ENCODE measurements at regions not wholly inside any gene's neighbourhood (a gene's known extent, or its start where the extent isn't known, plus 50 kb on each side); places are given as distances from the start of the nearest gene placed in this dataset.

GRCh38 chr5:93206203-93206602, 374.8 kb downstream of the NR2F1-AS1 start:
- 87 to 95% (median 95%) methylated on average over 3 of the region's 3 CpGs for WGBS, 3 donors
- no peak overlapping the region for H3K27ac ChIP-seq
- H3K4me3 ChIP-seq = no peak overlapping the region
- intact Hi-C loops (cut with DNase I) = no loop called here
- TF ChIP-seq EP300 (IDR thresholded peaks at IDR 0.05) = no peak
- no peak for TF ChIP-seq POLR2A (IDR thresholded peaks at IDR 0.05)
- TF ChIP-seq CTCF (IDR thresholded peaks at IDR 0.05) = no peak
- H3K9me3 ChIP-seq = no peaks in the 10 kb centered on the region
- peaks cover 13% of the 10 kb centered on the region for H3K4me1 ChIP-seq (ENCODE audit: insufficient read depth)
- H3K27me3 ChIP-seq = no peaks in the 10 kb centered on the region
- H3K36me3 ChIP-seq = no peaks in the 10 kb centered on the region
- DNase-seq = no peak

GRCh38 chr5:93201061-93201460, 380.0 kb downstream of the NR2F1-AS1 start:
- Histone ChIP-seq H3K4me3 (no peak overlapping the region), H3K27me3 (no peaks in the 10 kb centered on the region), H3K36me3 (no peaks in the 10 kb centered on the region), H3K27ac (no peak overlapping the region), H3K4me1 (ENCODE audit: insufficient read depth) (peaks cover 2% of the 10 kb centered on the region), H3K9me3 (no peaks in the 10 kb centered on the region)
- no peak for DNase-seq
- intact Hi-C loops (cut with DNase I) = no loop called here
- 52 to 73% (median 71%) methylated on average over 5 of the region's 5 CpGs for WGBS, 3 donors
- no peak for TF ChIP-seq CTCF (IDR thresholded peaks at IDR 0.05)
- TF ChIP-seq EP300 (IDR thresholded peaks at IDR 0.05) = no peak
- no peak for TF ChIP-seq POLR2A (IDR thresholded peaks at IDR 0.05)

GRCh38 chr5:93196986-93197385, 384.0 kb downstream of the NR2F1-AS1 start:
- DNase-seq = no peak
- TF ChIP-seq POLR2A (IDR thresholded peaks at IDR 0.05) = no peak
- TF ChIP-seq CTCF (IDR thresholded peaks at IDR 0.05) = no peak
- TF ChIP-seq EP300 (IDR thresholded peaks at IDR 0.05) = no peak
- Histone ChIP-seq H3K9me3 (no peaks in the 10 kb centered on the region), H3K4me3 (no peak overlapping the region), H3K27me3 (no peaks in the 10 kb centered on the region), H3K4me1 (ENCODE audit: insufficient read depth) (peaks cover 6% of the 10 kb centered on the region), H3K27ac (no peak overlapping the region), H3K36me3 (no peaks in the 10 kb centered on the region)
- WGBS, 3 donors = 74 to 84% (median 75%) methylated on average over 1 of the region's 1 CpG
- intact Hi-C loops (cut with DNase I) = no loop called here

GRCh38 chr5:93193431-93194347, 387.3 kb downstream of the NR2F1-AS1 start:
- TF ChIP-seq POLR2A (IDR thresholded peaks at IDR 0.05) (no peak), CTCF (IDR thresholded peaks at IDR 0.05) (no peak), EP300 (IDR thresholded peaks at IDR 0.05) (no peak)
- Histone ChIP-seq H3K27me3 (no peaks in the 10 kb centered on the region), H3K4me3 (no peak overlapping the region), H3K36me3 (no peaks in the 10 kb centered on the region), H3K4me1 (ENCODE audit: insufficient read depth) (peaks cover 4% of the 10 kb centered on the region), H3K9me3 (no peaks in the 10 kb centered on the region), H3K27ac (no peak overlapping the region)
- DNase-seq = peak in 1 of 5 donors; percentile 31
- intact Hi-C loops (cut with DNase I) = no loop called here
- 19 to 22% (median 20%) methylated on average over 7 of the region's 7 CpGs for WGBS, 3 donors
